Activated T-helper 1 cell treated with Interleukin-2 at 50 U/mL for 16 hours (primary cell): ENCODE measurements at regions not wholly inside any gene's neighbourhood (a gene's known extent, or its start where the extent isn't known, plus 50 kb on each side); places are given as distances from the start of the nearest gene placed in this dataset.

Experiments
- DNase-seq: peaks from one replicate; pipeline ENCODE4 v3.0.0-alpha.2; 2020; ENCODE audit warnings: low read depth

DNA sequence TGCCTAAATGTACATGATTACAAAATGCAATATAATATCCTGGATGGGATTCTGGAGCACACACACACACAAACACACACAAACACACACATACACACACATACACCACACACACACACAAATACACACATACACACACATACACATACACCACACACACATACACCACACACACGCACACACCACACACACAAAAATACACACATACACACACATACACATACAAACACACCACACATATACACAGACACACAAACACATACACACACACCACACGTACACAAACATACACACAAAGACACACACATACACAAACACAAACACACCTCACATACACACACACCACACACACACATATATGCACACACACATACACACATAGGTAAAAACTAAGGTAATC, 134.6 kb upstream of the SYNDIG1 start:
- DNase-seq = no peak

DNA sequence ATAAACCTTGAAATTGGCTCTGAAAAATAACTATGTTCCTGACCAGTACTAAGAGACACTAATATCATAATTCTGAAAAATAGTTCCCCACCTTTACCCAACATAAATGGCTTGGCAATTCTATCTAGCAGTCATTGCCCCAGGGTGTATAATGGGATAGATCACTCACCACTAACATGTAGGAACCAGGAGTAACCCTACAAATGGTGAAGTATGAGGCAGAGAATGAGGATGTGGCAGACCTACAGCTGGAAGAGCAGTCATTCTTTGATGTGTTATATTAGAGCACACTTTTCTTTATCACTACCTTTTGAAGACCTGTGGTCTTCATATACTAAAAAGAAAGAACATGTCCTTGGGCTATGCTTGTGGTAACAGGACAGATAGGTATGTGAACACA, 136.5 kb upstream of the SYNDIG1 start:
- DNase-seq = no peak

DNA sequence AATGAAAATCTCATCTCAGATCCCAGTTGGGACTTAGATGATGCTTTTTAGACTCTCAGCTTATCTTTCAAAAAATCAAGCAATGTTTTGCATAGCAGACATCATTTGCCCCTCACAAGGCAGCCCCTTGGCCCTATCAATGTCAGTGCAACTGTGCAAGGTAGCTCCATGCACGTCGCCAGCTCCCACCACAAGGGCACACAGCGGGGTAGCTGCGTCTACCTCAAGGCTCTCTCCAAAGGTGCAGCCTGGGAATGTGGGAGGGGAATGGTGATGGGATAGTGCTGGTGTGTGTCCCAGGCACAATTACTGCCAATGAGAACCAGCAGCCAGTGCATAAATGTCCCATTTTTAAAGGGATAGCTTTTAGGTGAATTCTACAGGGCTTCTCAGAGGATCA, 137.5 kb upstream of the SYNDIG1 start:
- DNase-seq = no peak

GRCh38 chr20:24328901-24329300, 140.5 kb upstream of the SYNDIG1 start:
- DNase-seq = no peak

GRCh38 chr20:24321973-24322372, 147.5 kb upstream of the SYNDIG1 start:
- no peak for DNase-seq

DNA sequence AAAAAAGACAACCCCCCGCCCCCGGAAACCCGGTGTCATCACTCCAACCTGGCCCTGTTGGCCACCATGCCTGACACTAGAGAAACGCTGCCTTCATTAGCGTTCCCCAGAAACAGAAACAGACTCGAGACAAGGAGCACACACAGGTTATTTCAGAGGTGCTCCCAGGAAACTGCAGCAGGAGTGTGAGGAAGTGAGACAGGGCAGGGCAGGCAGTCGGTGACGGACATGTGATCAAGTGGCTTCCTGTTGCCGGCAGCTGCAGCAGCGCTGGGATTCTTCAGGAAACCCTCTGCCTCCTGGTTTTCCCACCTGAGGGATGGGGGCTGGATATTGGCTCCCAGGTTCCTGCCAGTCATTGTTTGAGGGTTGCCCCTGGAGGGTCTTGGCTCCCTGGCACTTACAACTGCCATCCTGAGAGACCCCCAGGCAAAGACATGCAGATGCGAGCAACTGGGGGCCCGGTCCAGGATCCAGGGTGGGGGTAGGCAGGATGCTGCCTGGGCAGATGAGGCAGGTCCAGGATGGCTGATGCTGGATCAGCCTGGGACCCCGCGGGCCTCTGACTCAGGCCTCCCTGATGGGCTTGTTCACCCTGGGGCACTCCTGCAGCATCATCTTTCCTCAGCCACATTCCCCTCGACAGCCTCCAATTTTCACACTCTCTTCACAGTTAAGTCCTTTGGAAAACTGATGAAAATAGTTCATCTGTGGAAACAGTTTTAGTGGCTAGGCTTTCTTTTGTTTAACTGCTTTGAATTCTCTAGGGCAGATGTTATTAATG, 150.7 kb upstream of the SYNDIG1 start:
- no peak for DNase-seq

DNA sequence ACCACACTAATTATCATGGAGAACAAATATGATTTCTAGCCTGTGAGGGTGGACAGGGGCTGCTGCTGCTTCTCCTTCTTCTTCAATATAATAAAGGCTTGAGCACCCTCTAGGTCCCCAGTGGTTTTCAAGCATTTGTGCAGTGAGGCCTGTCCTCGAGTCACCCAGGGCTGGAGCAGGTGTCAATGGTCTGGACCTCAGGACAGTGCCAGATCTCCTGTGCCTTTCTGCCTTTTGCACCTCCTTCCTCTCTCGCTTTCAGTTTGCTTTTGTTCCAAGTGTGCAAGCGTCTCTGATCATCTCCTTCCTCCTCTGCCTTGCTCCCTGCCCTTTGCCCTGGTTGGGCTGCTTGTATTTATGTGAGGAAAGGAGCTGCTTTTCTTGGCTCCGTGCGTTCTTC, 152.2 kb upstream of the SYNDIG1 start:
- DNase-seq = no peak

GRCh38 chr20:24316731-24317130, 152.7 kb upstream of the SYNDIG1 start:
- no peak for DNase-seq

- no peak for DNase-seq
These were observed 155.4 kb upstream of the SYNDIG1 start for GRCh38 chr20:24314053-24314452.

GRCh38 chr20:24309596-24309995, 159.8 kb upstream of the SYNDIG1 start:
- DNase-seq = no peak

GRCh38 chr20:24305371-24305770, 164.1 kb upstream of the SYNDIG1 start:
- no peak for DNase-seq

DNA sequence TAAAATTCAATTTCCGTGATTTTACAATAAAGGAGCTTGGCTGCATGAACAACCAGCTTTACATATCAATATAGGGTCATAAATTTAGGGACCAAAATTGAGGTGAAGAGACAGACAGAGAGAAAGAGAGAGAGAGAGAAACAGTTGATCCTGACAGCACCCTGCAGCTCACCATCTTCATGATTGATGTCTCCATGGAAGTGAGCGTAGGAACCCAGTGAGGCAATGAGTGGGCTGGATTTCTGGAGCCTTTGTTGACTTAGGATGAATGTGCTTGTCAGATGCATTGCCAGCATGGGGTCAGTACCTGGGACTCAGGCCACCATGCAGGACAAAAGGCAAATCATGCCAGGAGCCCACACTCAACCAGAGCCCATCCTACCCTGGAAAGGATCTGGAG, 165.1 kb upstream of the SYNDIG1 start:
- DNase-seq = no peak

GRCh38 chr20:24303393-24304170, 165.8 kb upstream of the SYNDIG1 start:
- no peak for DNase-seq

DNA sequence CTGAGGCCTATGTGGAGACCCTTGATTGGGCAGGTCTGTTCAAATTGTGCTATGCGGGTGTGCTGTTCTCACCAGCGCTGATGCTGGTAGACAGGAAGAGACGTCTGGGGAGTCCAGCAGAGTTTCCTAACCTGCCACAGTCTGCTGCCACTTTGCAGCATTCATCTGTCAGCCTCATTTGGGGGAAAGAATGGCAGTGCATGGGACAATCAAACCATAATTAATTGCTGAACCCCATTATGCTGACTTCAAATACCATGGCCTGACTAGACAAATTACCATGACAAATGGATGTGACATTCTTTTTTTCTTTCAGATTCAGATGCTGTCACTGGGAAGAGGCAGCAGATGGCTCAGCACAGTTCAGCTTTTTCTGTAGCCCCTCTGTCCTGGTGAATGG, 171.4 kb upstream of the SYNDIG1 start:
- no peak for DNase-seq

GRCh38 chr20:24296477-24297261, 172.8 kb upstream of the SYNDIG1 start:
- no peak for DNase-seq

DNA sequence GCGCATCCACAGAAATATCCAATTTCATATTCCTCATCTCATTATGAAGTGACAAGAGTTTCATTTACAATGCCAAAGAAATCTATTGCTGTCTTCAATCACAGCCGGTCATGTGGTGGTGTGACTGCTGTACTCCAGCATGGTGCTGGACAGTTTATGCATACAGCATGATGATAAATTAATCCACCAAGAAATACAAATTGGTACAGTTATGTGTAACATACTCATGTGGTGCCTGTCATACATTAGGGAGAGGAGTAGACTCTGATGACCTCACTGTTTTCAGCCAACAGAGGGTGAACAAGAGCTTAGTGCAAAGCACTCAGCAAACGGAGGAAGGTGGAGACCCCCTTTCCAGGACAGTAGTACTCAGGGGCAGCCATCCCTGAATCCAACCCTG, 178.4 kb upstream of the SYNDIG1 start:
- DNase-seq = no peak

DNA sequence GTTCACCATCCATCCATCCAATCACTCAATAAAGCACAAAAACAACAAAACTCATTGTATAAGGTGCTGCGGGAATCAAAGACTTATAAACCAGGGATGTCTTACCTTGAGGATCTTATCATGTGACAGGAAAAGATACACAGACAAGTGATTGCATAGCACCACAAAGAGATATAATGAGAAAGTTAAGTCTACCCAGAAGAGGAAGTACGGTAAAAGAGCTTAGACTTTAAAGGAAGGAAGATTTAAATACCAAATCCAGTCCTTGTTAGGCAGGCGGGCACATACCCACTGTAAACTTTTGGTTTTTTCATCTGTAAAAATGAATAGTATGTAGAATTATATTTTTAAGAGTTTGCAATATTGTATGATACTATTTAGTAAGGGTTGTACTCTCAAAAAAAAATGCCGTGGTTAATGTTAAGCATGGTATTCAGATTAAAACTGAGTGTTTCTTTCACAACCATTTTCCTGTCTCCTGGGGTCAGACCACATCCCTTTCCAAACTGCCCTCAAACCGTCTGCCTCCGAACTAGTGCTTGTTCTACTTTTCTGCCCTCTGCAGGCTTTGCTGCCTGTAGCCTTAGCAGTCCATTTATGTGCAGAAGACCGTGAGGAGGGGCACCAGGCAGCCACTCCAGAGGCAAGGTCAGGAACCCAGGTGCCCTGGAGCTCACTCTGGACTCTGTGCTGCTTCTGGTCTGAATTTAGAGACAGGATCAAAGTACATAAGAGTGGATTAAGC, 179.5 kb upstream of the SYNDIG1 start:
- no peak for DNase-seq

DNA sequence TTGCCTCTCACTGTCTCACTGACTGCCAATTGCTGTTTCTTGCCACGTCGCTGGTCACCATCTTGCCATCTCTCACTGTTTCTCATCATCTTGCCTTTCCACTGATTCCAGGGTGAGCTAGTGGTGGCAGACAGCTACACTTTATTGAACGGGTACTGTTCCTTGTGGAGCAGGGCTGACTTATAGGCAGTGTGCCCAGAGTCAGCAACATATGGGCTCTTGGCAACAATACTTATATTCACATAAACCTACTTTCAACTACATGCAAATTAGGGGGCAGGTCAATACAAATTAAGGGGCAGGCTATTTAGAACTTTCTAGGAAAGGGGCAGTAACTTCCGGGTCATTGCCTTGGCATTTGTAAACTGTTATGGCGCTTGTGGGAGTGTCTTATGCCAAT, 186.2 kb upstream of the SYNDIG1 start:
- DNase-seq = no peak

GRCh38 chr20:24277196-24277595, 192.2 kb upstream of the SYNDIG1 start:
- DNase-seq = no peak

GRCh38 chr20:24275946-24276705, 193.3 kb upstream of the SYNDIG1 start:
- no peak for DNase-seq

DNA sequence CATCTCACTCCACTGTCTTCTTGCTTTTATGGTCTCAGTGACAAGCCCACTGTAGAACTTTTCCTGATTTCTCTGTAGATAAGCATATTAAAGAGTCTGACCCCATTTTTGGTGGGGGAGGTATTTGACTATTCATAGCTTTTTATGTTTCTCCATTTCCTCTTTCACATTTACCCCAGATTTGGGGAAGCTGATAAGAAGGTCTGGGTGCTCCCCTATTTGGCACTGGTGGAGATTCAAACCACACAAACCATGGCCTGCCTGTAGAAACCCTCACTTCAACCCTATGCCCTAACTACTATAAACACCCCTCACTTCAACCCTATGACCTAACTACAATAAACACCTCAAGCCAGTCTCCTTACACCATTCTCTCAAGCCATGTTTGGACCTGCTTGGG, 196.2 kb upstream of the SYNDIG1 start:
- no peak for DNase-seq
